Renal pelvis (tissue), 1 donor: ENCODE measurements at regions not wholly inside any gene's neighbourhood (a gene's known extent, or its start where the extent isn't known, plus 50 kb on each side); places are given as distances from the start of the nearest gene placed in this dataset.

ENCODE experiments used
- DNase-seq: peaks from one replicate; pipeline ENCODE4 v3.0.0-alpha.2; 2013

- no peak for DNase-seq
Observed at GRCh38 chr9:129285979-129286772, 108.1 kb upstream of the IER5L start.

DNA sequence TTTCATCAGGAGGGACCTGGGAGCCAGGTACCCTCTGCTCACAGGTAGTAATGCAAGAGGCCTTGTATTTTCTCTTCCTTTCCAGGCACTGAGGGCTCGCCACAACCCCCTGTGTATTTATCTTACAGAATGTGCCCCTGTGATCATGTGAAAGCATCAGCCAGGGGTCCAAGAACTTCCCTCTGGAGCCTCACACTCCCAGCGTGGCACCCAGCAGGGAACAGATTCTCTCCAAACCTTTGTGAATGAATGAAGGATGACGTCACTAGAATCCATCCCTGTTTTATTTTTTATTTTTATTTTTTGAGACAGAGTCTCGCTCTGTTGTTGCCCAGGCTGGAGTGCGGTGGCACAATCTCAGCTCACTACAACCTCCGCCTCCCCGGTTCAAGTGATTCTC, 107.3 kb upstream of the IER5L start:
- DNase-seq, result no peak

- no peak for DNase-seq
Observed at GRCh38 chr9:129284607-129285291, 106.7 kb upstream of the IER5L start.

- no peak for DNase-seq
Observed at GRCh38 chr9:129283705-129284606, 105.9 kb upstream of the IER5L start.

DNA sequence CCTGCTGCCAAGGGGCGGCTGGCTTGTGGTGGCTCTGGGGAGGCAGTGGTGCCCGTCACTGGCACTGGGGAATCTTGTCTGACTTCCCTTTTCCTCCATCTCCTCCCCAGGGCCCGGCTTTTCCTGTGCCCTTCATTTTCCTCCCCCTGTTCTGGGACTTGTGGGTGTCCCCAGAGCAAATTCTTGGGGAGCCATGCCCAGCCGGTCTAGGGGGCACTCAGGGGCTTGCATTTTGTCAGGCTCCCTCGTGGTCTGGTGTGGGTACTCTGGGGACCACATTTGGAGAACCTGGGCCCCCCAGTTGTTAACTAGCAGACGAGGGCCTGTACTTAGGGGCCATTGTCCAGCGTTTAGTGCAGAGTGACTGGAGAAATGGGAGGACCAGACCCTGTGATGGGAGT, 105.2 kb upstream of the IER5L start:
- no peak for DNase-seq

- no peak for DNase-seq
Observed at GRCh38 chr9:129282731-129283211, 104.7 kb upstream of the IER5L start.

DNA sequence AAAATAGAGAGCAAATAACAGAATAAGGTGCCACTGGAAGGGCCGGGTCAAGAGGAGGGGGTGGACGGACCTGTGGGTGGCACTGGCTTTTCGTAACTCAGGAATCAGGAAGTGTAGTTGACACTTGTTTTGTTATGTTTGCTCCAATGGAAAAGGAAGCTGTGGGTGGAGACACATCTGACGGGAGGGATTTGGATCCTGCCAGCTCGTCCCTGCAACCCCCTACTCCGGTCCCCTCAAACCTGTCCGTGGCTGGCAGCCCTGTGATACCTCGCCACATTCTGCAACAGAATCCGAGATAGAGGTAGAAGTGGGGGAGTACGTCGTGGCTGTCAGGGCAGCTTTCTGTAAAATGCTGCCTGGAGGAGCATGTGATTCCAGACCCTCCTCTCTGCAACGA, 104.2 kb upstream of the IER5L start:
- DNase-seq, result no peak

DNA sequence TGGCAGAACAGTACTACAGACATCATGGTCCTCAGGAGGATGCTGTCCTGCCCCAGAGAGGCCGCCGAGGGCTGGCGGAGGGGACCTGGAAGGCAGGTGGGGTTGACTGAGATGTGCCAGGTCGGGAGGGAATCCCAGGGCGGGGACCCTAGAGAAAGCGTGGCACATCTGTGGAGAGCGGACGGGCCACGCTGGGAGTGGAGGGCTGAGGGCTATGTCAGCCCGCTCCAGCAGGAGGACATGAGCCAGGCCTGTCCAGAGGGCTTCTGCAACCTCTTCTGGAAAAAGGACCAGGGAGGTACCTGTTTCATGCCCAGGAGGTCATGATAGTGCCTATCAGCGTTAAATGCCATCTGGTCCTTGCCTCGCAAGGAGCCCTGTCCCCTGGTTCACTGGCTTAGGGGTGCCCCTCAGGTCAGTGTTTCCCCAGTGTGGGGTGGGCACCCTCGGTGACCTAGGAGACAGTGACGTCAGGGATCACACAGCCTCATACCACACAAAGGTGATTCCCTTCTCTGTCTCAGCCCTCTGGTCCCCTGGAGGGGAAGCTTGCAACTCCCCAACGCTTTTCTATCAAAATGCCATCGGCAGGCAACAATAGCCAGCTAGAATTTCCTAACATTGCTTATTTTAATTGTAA, 103.6 kb upstream of the IER5L start:
- no peak for DNase-seq

- no peak for DNase-seq
Observed at GRCh38 chr9:129280623-129281271, 102.7 kb upstream of the IER5L start.

DNA sequence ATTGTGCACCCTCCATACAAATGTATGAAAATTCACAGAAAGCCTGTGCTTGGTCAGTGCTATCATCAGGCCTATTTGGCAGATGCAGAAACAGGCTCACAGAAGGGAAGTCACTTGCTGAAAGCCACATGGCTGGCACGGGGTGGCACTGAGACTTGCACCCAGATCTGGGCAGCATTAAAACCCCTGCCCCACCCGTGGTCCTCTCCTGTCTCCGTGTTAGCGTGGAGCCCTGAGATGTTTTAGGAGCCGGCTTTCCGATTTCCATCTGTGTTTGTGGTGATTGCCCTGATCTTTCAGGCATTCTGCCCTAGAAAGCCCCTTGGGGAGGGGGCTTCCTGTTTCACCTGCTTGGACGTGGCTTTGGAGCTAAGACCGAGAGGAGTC, 102.2 kb upstream of the IER5L start:
- no peak for DNase-seq

DNA sequence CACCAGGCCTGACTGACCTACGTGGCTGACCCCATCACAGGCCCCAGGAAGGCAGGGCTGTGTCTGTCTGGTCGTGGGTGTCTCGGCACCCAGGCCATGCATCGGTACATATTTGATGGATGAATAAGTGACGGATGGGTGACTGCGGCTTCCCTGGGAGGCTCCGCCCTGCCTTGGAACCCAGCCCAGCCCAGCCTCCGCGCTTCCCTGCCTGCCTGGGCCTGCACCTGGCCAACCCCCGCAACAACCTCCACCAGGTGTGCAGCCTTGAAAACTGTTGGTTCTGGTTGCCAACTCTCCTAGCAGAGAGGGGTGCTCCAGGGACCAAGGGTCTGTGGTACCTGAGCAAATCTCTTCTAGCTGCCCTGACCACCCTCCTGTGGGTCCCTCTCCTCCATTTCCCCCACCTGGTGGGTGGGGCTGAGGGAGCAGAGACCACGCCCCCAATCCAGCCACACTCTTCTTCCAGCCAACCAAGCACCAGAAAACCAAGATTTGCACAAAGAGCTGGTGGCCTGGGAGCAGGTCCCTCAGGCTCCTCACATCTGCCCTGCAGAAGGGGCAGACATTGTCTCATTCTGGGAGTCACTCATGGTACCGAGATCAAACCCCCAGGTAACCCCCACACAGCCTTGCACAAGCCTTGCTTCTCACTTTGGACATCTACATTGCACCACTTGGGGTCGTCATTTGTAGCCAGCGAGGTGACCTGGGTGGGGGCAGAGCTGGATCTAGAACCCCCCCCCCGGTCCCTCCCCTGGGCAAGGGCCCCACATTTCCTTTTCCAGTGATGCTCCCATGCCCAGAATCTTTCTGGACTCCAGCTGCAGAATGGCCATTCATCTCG, 100.6 kb upstream of the IER5L start:
- DNase-seq, result no peak

DNA sequence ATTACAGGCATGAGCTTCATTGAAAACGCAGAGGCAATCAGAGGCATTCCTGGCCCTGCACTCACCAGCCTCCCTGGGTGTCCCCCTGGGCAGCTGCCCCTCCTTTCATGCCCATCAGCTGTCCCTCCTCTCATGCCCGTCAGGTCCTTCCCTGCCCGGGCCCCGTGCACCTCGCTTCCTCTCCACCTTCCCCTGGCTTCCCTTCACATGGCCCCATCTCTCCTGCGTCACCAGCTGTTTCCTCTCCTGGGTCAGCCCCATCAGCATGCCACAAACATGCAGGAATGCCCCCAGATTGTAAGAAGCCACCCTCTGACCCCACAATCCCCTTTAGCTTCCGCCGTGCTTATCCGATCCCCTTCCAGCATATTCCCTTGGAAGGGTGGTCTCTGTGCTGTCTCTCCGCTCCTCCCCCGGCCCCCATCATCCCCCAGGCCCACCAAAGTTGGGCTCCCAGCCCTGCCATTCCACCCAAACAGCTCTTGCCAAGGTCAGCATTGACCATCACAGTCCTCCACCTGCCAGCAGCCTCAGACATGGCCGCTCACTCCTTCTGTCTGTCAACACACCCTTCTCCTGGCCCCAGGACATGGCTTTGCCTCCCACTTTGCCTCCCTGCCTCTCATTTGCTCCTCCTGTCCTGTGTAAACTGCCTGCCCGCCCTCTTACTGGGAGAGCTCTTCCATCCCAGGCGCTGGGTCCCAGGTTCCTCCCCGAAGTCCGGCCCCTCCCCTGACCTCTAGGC, 98.6 kb upstream of the IER5L start:
- DNase-seq, result no peak

DNA sequence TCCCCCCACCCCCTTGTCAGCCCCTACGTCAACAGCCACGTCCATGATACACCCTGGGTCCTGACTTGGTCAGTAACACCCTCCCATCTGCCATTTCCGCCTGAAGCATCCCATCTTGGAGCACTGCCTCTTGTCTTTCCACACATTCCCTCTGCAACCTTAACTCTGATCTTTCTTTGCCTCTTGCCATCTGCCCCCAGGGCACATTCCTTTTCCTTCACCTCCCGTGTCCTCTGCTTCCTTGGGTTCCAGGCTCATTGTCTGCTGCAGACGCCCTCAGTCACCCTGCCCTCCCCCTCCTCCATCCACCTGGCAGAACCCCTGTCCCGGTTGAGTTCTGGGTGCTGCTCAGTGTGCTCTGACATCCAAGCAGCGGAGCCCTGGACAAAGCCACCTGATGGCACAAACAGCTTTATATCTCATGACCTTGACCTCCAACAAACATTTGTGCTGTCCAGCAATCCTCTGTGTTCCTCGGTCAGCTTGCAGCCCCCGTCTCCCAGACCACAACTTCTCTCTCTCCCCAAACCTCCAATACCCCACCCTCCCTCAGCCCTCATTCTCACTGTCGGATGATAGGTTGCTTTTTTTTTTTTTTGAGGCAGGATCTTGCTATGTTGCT, 97.7 kb upstream of the IER5L start:
- DNase-seq, result no peak

- no peak for DNase-seq
Observed at GRCh38 chr9:129273941-129274684, 96.1 kb upstream of the IER5L start.

DNA sequence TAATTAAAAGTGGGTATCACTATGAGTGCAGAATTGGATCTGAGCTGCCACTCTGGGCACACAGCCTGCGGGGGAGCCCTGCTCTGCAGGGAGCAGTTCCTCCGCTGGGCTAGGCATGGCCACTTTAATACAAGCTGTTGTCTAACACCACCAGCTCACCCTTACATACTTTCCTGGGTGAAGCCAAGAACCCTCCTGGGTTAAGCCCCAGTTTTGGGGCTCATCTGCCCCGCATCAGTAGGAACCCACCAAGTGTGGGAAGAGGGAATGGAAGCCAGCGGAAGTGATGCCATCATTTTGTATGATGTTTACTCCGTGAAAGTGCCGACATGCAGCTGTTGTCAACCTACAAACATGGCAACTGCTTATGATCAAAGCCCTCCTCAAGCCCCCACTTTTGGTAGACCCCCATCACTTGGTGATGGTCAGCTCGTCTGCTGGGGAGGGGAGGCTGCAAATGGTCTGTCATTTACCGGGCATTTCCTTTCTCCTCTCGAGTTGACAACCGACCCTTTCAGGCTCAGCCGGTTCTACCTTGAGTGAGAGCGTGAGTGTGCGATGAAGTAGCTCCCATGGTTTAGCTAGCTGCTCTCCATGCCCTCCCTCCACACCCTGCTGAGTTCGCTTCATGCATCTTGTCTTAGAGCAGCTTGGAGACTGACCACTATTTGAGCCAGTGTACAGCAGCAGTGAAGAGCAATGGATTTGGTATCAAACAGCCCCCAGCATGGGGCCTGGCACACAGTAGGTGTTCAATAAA, 95.3 kb upstream of the IER5L start:
- no peak for DNase-seq

GRCh38 chr9:129272348-129273025, 94.4 kb upstream of the IER5L start:
- no peak for DNase-seq

GRCh38 chr9:129270903-129271431, 92.9 kb upstream of the IER5L start:
- DNase-seq, result no peak
